ENCODE measurements at regions not wholly inside any gene's neighbourhood (a gene's known extent, or its start where the extent isn't known, plus 50 kb on each side); places are given as distances from the start of the nearest gene placed in this dataset.
"Not testable (repeated sequence)": the region's sequence is repeated elsewhere in the genome, so short reads cannot be mapped to it uniquely, and the experiment has no call there.

- not testable (repeated sequence) for DNase-seq (ENCODE audit: low read depth)
Observed at GRCh38 chr5:2533848-2534247, 217.6 kb downstream of the IRX2 start.

DNA sequence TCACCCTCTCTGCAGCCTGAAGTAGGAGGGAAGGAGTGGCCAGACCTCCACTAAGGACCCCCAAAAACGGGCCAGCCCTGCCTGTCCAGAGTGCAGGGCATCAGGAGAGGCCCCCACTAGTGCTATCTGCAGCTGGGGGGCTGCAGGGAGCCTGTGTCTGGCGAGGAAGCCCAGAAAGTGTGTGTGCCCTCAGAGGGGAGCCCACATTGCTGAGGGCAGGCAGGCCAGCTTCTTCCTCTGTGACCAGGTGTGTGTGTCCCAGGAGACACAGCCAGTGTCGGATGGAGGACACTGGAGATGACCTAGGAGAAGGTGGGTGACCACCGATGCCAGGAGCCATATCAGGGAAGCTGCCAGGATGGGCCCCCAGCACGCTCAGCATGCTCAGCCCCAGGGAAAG lies 218.7 kb downstream of the IRX2 start:
- DNase-seq (ENCODE audit: low read depth): no peak

- no peak for DNase-seq (ENCODE audit: low read depth)
Observed at GRCh38 chr5:2531318-2531717, 220.2 kb downstream of the IRX2 start.

DNA sequence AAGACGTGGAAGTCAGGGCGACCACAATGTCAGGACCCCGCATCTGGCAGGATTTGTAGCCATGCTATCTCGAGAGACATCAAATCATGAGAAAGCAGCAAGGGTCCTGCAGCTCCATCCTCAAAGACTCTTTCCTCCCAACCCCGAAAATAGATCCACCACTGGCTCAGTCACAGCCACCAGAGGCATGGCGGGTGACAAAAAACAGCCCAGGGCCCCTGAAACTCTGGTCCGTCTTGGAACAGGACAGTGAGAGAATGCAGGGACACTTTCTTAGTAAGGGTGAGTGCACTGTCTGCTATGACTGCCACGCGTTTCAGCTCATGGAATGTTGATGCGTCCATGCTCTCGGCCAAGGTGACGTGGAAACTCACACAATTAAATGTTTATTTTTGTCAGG lies 220.9 kb downstream of the IRX2 start:
- no peak for DNase-seq (ENCODE audit: low read depth)

DNA sequence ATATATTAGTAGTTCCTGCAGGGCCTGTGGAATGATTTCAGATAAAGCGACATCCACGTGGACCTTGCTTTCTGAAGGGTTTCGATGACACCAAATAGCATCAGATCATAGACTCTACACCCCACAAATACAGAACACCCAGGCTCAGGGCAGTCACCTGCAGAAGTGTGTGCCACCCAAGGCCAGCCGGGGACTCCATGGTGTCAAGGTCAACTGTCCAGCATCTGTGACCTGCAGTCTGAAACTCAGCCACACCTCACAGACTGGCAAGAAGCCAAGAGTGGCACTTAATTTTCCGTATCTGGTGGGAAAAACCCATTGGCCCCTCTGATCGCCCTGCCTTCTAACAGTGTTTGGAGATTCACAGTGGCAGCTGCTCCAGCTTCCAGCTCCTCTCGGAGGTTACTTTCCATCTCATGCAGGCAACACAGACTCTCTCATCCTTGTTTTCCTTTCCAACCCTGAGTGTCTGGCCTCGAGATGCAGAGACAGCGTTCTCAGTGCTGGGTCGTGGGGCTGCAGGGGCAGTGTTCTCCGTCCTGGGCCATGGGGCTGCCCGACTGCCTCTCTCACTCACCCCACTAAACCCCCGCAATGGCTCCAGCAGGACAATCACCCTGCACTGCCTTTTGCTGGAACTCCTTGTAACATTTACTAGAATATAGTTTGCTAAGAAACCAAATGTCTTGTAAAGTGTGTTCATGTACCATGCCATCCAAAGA lies 221.9 kb downstream of the IRX2 start:
- DNase-seq (ENCODE audit: low read depth): no peak

GRCh38 chr5:2525351-2525750 lies 226.1 kb downstream of the IRX2 start:
- DNase-seq (ENCODE audit: low read depth): no peak

DNA sequence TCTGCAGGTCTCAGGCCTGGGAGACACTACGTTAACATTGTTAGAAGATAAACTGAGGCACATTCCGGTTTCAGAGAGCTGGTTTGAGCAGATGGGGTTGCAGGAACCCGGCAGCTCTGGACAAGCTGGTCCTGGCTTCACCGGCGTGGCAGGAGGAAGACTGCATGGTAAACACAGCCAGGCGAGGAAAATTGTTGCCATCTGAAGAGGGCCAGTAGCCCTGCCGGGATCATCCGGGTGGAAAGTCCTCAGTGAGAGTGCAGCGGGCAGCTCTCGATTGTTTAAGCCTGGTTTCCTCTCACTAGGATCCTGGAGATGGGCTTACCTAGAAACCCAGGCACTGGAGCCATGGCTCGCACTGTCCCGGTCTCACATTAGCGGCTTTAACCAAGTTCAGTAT lies 226.9 kb downstream of the IRX2 start:
- DNase-seq (ENCODE audit: low read depth): no peak

DNA sequence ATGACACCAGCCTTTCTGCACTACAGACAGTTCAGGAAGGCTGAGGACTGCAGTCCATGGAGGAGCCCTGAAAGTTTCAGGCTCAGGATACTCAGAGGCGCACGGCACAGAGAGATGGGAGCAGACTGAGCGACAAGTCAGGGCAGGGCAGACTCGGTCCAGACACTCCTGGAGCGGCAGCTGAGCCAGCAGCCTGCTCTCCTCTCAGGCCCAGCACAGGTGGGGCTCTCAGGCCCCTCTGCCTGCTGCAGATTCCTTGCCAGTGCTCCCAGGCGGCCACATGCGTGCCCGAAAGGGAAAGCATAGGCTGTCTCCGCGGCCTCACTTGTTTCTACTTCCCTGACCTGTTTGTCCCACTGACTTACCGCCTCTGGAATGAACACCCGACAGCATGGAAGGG lies 228.3 kb downstream of the IRX2 start:
- no peak for DNase-seq (ENCODE audit: low read depth)

GRCh38 chr5:2522372-2522771 lies 229.1 kb downstream of the IRX2 start:
- peak; percentile 63 for DNase-seq (ENCODE audit: low read depth)

DNA sequence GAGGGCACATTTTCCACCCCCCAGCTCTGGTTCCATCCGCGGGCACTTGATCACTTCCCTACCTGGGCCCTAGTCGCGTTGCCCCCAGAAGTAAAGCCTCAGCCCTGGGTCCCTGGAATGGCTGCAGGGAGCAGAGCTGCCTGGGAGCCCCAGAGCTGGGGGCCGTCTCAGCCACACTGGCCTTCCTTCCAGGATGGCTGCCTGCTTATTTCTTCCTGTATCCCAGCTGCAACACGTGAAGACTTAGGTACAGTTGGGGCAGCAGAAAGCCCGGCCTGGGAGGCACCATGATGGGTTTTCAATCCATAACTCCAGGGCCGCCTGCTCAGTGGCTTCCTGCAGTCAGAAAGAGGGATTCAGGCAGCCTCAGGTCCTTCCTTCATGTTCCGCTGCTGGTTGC lies 232.3 kb downstream of the IRX2 start:
- no peak for DNase-seq (ENCODE audit: low read depth)

GRCh38 chr5:2517451-2517850 lies 234.0 kb downstream of the IRX2 start:
- DNase-seq (ENCODE audit: low read depth): no peak

DNA sequence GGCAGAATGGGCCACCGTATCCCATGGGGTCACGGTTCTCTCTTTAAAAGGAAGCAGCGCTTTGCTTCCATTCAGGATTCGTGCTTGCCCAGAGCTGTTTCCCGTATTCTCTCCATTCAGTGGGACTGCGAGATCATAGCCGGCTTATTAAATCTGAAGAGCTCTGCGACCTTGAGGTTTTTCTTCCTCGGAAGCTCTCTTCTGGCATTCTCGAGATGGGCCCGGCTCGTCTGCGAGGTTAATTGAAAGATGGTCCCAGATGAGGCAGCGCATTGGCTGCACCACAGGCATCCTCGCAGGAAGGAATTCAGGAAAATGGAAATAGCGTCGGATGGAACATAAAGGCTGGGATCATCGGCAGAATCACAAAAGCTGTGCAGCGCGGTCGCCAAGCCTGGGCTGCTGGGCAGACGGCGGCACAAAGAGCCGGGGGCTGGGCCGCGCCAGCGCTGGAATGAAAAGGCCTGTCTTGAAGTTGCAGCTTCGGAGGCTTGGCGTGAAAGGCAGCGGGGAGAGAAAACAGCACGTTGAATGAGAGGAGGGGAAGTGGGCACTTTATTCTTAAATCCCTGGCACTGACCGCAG lies 236.2 kb downstream of the IRX2 start:
- no peak for DNase-seq (ENCODE audit: low read depth)

DNA sequence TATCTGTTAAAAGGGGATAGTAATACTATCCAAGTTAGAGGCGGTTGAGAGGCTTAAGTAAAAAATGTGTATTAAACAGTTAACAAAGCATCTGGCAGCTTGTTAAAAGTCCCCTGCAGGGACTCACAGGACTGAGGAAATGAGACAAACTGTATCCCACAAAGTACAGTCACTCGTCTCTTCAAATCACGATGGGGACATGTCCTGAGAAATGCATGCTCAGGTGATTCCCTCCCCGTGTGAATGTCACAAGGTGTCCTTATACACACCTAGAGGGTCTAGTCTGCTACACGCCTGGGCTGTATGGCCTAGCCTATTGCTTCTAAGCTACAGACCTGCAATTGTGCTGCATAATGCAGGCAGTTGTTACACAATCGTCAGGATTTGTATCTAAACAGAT lies 237.0 kb downstream of the IRX2 start:
- DNase-seq (ENCODE audit: low read depth): no peak

GRCh38 chr5:2511706-2512105 lies 239.8 kb downstream of the IRX2 start:
- DNase-seq (ENCODE audit: low read depth): no peak

DNA sequence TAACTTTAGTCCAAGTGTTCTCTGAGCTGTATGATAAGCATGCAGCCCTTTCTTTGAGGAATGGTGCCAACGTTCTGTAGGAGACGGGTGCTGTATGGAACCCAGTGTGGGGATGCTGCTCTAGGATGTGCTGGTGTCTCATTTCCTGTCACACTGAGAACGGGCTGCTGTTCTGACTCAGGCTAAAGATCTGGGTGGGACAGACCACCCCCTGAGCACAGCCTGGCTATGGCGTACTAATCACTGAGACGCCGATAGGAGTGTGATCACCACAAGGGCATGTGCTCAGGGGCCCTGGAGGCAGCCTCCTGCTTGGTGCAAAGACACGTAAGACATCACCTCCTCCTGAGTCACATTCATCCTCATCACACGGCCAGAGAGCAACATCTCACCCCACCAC lies 240.4 kb downstream of the IRX2 start:
- DNase-seq (ENCODE audit: low read depth): peak; percentile 71

GRCh38 chr5:2509527-2509926 lies 241.9 kb downstream of the IRX2 start:
- DNase-seq (ENCODE audit: low read depth): no peak

GRCh38 chr5:2508514-2508913 lies 243.0 kb downstream of the IRX2 start:
- no peak for DNase-seq (ENCODE audit: low read depth)

- no peak for DNase-seq (ENCODE audit: low read depth)
Observed at GRCh38 chr5:2507611-2508010, 243.9 kb downstream of the IRX2 start.

- DNase-seq (ENCODE audit: low read depth): no peak
Observed at GRCh38 chr5:2506603-2507002, 244.9 kb downstream of the IRX2 start.

DNA sequence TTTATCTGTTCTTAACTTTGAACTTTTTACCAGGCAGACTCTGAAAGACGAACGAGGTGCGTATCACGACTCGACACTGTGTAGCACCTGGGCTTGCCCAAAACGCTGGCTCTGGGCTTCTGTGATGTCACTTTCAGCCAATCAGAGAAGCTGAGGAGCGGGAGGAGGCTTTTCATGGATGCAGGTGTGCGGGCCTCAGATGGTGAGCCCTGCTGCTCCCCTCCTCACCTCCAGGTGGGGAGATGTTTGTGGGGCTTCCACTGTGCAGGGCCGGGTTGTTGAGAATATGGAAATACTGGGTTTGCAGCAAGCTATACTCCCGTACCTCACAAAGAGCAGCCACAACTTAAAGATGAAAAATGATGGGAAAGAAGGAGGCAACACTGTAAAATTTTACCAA lies 246.3 kb downstream of the IRX2 start:
- DNase-seq (ENCODE audit: low read depth): no peak

DNA sequence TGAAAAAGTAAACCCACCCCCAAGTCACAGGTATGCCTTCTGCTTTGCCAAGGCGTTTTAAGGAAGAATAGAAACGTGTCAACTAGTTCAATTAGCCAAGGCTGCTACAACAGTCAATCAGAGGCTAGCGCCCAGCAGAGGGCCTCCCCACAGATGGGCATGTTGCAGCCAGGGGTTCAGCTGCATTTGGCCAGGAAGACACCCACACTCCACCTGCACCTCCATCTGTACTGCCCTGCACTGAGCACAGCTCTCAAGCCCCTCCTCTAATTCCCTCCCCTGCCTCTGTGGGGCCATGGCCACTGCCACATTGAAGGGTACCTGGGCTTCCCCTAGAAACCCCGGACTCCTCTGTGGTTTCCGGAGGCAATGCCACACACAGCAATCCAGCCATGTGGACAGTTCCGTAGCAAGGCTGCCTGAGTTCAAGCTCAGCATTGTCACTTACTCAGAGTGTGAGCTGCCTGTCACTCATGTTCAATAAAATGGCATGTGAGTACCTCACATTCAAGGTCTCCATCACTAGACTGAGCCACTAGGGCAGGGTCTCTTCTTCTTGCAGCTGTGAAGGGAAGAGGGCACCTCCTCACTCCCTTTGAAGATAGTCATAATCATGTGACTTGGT lies 248.4 kb downstream of the IRX2 start:
- DNase-seq (ENCODE audit: low read depth): no peak

- DNase-seq (ENCODE audit: low read depth): no peak
Observed at GRCh38 chr5:2499917-2500316, 251.6 kb downstream of the IRX2 start.

DNA sequence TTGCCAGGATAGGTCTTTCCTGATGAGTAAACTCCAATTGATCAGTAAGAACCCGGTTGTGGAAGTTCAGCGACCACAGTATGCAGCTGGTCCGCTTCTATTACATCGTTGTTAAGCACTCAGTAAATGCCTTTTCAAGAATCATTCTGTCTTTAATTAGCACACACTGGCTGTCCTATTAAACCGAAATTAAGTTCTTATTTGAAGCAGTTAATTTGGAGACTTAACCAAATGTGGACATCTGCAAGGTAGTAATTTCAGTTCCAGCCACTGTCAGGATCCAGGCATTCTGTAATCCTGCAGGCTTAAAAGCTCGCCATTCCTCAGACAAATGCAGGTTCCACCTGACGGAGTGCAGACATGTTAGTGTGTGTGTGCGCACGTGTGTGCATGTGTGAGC lies 254.6 kb downstream of the IRX2 start:
- DNase-seq (ENCODE audit: low read depth): no peak

Measured in HT1080 (cell line).